ENCODE measurements at regions not wholly inside any gene's neighbourhood (a gene's known extent, or its start where the extent isn't known, plus 50 kb on each side); places are given as distances from the start of the nearest gene placed in this dataset.

- H3K9me3 ChIP-seq (ENCODE audit: control insufficient read depth, low read length, poor library complexity, severe bottlenecking), result no peaks in the 10 kb centered on the region
- Mint-ChIP-seq H3K4me3 (no peak overlapping the region), H3K27me3 (no peaks in the 10 kb centered on the region), H3K4me1 (no peaks in the 10 kb centered on the region), H3K27ac (no peak overlapping the region), H3K36me3 (ENCODE audit: low read depth) (no peaks in the 10 kb centered on the region)
- DNase-seq (no peak), ATAC-seq (no peak)
These were observed 331.5 kb downstream of the ZNF608 start for GRCh38 chr5:124414973-124415372.

- H3K36me3 Mint-ChIP-seq (ENCODE audit: low read depth), result no peaks in the 10 kb centered on the region
- no peak overlapping the region for H3K27ac Mint-ChIP-seq
- no peak overlapping the region for H3K4me3 Mint-ChIP-seq
- no peaks in the 10 kb centered on the region for H3K27me3 Mint-ChIP-seq
- H3K4me1 Mint-ChIP-seq, result no peaks in the 10 kb centered on the region
- DNase-seq (no peak), ATAC-seq (no peak)
- no peaks in the 10 kb centered on the region for H3K9me3 ChIP-seq (ENCODE audit: control insufficient read depth, low read length, poor library complexity, severe bottlenecking)
These were observed 335.6 kb downstream of the ZNF608 start for GRCh38 chr5:124410539-124411488.

DNA sequence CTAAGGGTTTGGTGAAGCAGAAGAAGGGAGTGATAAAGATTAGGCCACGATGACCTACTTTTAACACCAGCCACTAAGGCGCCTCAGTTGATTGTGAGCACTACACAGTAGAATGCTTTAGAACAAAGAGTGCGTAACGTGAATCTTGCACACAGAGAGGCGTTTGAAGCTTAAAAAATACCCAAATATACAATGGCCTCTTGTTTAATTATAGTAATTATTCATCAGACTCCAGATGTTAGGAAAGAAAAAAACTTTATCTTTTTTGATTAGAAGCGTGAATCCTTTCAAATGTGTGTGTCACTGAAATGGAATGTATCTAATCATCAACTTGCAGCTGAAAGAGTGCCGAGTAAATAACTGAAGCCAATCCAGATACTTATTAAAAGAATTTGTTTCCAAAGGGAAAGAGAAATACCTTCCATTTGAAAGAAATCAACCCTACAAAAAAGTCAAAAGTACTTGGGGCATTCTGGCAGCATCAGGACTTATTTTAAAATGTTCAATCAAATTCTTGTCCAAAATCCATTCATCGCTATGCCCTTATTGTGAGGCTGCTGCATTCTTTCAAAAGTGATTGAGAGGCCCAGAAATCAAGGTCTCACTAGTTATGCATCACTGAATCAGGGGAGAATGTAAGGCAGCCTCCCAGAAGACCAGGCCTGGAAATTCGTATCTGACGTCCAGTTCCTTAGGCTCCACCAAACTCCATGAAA is 337.5 kb downstream of the ZNF608 start:
- H3K4me3 Mint-ChIP-seq, result no peak overlapping the region
- no peaks in the 10 kb centered on the region for H3K9me3 ChIP-seq (ENCODE audit: control insufficient read depth, low read length, poor library complexity, severe bottlenecking)
- no peaks in the 10 kb centered on the region for H3K27me3 Mint-ChIP-seq
- H3K36me3 Mint-ChIP-seq (ENCODE audit: low read depth), result no peaks in the 10 kb centered on the region
- no peaks in the 10 kb centered on the region for H3K4me1 Mint-ChIP-seq
- no peak for ATAC-seq
- no peak overlapping the region for H3K27ac Mint-ChIP-seq
- DNase-seq, result no peak

- DNase-seq (no peak), ATAC-seq (no peak)
- H3K9me3 ChIP-seq (ENCODE audit: control insufficient read depth, low read length, poor library complexity, severe bottlenecking), result no peaks in the 10 kb centered on the region
- no peaks in the 10 kb centered on the region for H3K4me1 Mint-ChIP-seq
- no peaks in the 10 kb centered on the region for H3K36me3 Mint-ChIP-seq (ENCODE audit: low read depth)
- H3K4me3 Mint-ChIP-seq, result no peak overlapping the region
- H3K27ac Mint-ChIP-seq, result no peak overlapping the region
- H3K27me3 Mint-ChIP-seq, result no peaks in the 10 kb centered on the region
These were observed 341.6 kb downstream of the ZNF608 start for GRCh38 chr5:124404796-124405195.

- ATAC-seq, result no peak
- no peak overlapping the region for H3K27ac Mint-ChIP-seq
These were observed 343.2 kb downstream of the ZNF608 start for GRCh38 chr5:124403281-124403680.

DNA sequence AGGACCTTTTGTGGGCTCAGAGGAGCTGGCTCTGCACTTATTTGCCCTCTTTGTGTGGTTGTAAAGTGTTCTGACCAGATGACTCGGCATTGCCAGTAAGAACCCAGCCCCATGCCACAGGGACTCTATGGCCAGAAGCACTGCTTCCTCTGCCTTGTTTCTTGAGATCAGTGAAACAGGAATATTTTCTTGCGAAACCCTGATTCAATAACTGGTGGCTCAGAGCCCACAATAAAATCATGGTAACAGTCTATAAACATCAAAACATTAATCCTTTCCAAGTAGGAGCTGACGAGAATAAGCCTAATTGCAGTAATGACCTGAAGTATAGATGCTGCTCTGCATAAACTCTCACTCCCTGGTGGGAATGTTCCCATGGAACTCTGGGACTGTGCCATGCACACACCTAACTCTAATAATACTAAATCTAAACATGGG is 344.3 kb downstream of the ZNF608 start:
- H3K9me3 ChIP-seq (ENCODE audit: control insufficient read depth, low read length, poor library complexity, severe bottlenecking), result no peaks in the 10 kb centered on the region
- H3K4me3 Mint-ChIP-seq, result no peak overlapping the region
- no peaks in the 10 kb centered on the region for H3K27me3 Mint-ChIP-seq
- no peaks in the 10 kb centered on the region for H3K36me3 Mint-ChIP-seq (ENCODE audit: low read depth)
- ATAC-seq (no peak), DNase-seq (no peak)
- H3K4me1 Mint-ChIP-seq, result no peaks in the 10 kb centered on the region
- no peak overlapping the region for H3K27ac Mint-ChIP-seq

More at GRCh38 chr5:124403281-124403680, 343.2 kb downstream of the ZNF608 start:
- Mint-ChIP-seq H3K4me1 (no peaks in the 10 kb centered on the region), H3K36me3 (ENCODE audit: low read depth) (no peaks in the 10 kb centered on the region), H3K27me3 (no peaks in the 10 kb centered on the region), H3K4me3 (no peak overlapping the region)
- DNase-seq, result no peak
- no peaks in the 10 kb centered on the region for H3K9me3 ChIP-seq (ENCODE audit: control insufficient read depth, low read length, poor library complexity, severe bottlenecking)

DNA sequence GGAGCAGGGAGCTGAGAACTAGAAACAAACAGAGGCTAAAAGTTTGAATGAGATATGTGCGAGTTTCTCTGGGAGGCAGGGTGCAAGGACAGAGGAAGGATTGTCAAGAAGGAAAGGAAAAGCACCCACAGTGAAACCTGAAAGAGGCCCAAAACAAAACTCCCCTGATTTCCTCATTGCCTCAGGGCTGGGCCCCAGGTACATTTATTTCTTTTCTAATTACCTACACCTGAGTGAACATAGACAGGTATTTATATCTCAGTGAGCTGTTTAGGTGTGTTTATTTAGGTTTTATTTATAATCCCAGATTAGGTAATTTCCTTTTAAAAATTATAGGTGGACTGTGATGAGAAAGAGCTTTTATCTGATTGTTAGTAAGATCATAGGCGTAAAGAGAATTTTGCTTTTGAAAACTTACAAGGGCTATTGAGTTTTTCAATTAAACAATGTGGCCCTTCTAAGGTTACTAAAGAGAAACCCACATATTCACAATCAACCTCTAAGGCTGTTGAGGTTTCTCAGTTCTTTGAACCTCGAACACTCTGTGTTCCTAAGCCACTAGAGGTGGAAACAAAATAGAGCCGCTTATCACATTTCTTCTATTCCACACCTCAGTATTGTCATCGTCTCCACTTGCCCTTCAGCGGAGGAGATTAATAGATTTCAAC is 344.8 kb downstream of the ZNF608 start:
- DNase-seq (no peak), ATAC-seq (no peak)
- Mint-ChIP-seq H3K4me3 (no peak overlapping the region), H3K27me3 (no peaks in the 10 kb centered on the region), H3K4me1 (no peaks in the 10 kb centered on the region), H3K27ac (no peak overlapping the region), H3K36me3 (ENCODE audit: low read depth) (no peaks in the 10 kb centered on the region)
- no peaks in the 10 kb centered on the region for H3K9me3 ChIP-seq (ENCODE audit: control insufficient read depth, low read length, poor library complexity, severe bottlenecking)

DNA sequence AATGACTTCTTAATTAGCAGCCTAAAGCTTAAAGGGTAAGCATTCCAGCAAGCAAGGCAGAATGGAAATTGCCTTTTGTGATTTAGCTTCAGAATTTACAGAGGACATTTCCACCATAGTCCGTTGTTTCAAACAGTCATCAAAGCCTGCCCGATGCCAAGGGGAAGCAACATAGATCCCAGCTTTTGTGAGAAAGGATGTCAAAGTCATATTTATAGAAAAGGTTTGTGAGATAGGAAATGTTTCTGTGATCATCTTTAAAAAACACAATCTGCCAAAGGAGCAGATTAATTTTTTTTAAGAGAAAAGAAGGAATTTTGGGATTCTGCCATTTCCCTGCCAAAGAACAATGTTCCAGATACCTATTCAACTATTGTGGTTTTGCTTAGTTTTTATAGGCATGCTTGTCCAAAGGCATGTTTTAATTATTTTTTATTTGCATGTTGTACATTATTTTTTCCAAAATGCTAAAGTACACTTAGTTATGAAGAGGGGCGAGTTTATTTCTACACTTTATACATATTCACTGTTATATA is 346.9 kb downstream of the ZNF608 start:
- DNase-seq, result no peak
- Mint-ChIP-seq H3K4me3 (no peak overlapping the region), H3K27me3 (no peaks in the 10 kb centered on the region), H3K27ac (no peak overlapping the region), H3K4me1 (no peaks in the 10 kb centered on the region), H3K36me3 (ENCODE audit: low read depth) (no peaks in the 10 kb centered on the region)
- H3K9me3 ChIP-seq (ENCODE audit: control insufficient read depth, low read length, poor library complexity, severe bottlenecking), result no peaks in the 10 kb centered on the region
- no peak for ATAC-seq

GRCh38 chr5:124398460-124398859 is 348.0 kb downstream of the ZNF608 start:
- no peaks in the 10 kb centered on the region for H3K9me3 ChIP-seq (ENCODE audit: control insufficient read depth, low read length, poor library complexity, severe bottlenecking)
- Mint-ChIP-seq H3K27me3 (no peaks in the 10 kb centered on the region), H3K27ac (no peak overlapping the region), H3K4me3 (no peak overlapping the region), H3K4me1 (no peaks in the 10 kb centered on the region), H3K36me3 (ENCODE audit: low read depth) (no peaks in the 10 kb centered on the region)
- no peak for DNase-seq
- ATAC-seq, result no peak

DNA sequence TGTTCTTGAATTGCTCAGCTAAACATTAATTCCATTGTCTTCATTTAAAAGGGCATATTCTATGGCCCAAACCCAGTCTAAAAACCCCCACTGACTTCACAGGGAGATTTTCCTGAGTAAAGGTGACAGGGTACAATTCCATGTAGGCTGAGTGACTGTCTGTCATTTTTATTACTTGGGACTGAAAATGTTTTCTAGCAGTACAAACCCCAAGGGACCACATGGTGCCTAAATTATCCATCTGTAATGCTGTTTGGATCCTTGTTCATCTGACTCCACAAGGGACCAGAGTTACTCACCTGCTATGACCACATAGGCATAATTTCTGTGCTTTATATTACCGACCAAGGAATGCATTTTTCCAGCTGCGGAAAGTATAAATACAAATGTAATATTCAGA is 349.1 kb downstream of the ZNF608 start:
- H3K27ac Mint-ChIP-seq, result no peak overlapping the region
- H3K9me3 ChIP-seq (ENCODE audit: control insufficient read depth, low read length, poor library complexity, severe bottlenecking), result no peaks in the 10 kb centered on the region
- DNase-seq, result no peak
- no peaks in the 10 kb centered on the region for H3K36me3 Mint-ChIP-seq (ENCODE audit: low read depth)
- no peaks in the 10 kb centered on the region for H3K4me1 Mint-ChIP-seq
- no peak for ATAC-seq
- H3K27me3 Mint-ChIP-seq, result no peaks in the 10 kb centered on the region
- H3K4me3 Mint-ChIP-seq, result no peak overlapping the region

DNA sequence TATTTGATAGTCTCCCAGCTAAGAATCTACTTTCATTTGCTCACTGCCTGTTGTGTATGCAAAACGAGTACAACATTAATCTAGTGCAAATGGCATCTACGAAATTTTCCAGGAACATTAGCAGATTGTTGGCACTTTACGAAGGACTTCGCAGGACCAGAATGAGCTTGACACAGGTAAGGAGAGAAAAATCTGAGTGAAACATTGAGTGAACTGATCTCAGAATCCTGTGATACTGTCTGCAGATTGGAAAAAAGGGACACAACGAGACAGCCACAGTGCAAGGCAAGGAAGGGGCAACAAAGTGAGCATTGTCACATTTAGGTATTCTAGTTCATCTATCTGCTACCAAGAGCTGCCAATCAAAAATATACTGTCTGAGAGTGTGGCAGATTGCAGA is 350.5 kb downstream of the ZNF608 start:
- Mint-ChIP-seq H3K27ac (no peak overlapping the region), H3K4me1 (no peaks in the 10 kb centered on the region), H3K27me3 (no peaks in the 10 kb centered on the region), H3K36me3 (ENCODE audit: low read depth) (no peaks in the 10 kb centered on the region), H3K4me3 (no peak overlapping the region)
- no peaks in the 10 kb centered on the region for H3K9me3 ChIP-seq (ENCODE audit: control insufficient read depth, low read length, poor library complexity, severe bottlenecking)
- DNase-seq, result no peak
- no peak for ATAC-seq

DNA sequence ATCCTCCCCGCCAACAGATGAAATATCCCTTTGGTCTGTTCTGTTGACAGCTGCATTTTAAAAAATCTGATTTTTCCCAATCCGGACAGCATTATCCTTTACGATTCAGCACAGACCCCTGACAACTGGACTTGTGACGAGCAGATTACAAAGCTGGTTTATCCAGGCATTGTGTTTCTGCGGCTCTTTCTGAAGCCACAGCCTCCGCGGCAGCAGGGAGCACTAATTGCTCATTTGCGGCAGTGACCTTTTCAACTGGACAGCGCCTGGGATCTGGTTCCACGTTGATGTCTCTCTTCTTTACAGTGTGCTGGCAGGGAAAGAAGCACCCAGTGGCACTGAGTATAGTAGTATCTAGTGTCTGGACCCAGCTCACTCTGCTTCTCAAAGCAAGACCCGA is 351.2 kb downstream of the ZNF608 start:
- no peaks in the 10 kb centered on the region for H3K4me1 Mint-ChIP-seq
- H3K27me3 Mint-ChIP-seq, result no peaks in the 10 kb centered on the region
- no peak overlapping the region for H3K4me3 Mint-ChIP-seq
- no peak for ATAC-seq
- no peaks in the 10 kb centered on the region for H3K36me3 Mint-ChIP-seq (ENCODE audit: low read depth)
- DNase-seq, result no peak
- no peak overlapping the region for H3K27ac Mint-ChIP-seq
- H3K9me3 ChIP-seq (ENCODE audit: control insufficient read depth, low read length, poor library complexity, severe bottlenecking), result no peaks in the 10 kb centered on the region

GRCh38 chr5:124394700-124395245 is 351.7 kb downstream of the ZNF608 start:
- H3K4me1 Mint-ChIP-seq, result no peaks in the 10 kb centered on the region
- ATAC-seq (no peak), DNase-seq (no peak)
- no peak overlapping the region for H3K27ac Mint-ChIP-seq
- no peaks in the 10 kb centered on the region for H3K9me3 ChIP-seq (ENCODE audit: control insufficient read depth, low read length, poor library complexity, severe bottlenecking)
- H3K36me3 Mint-ChIP-seq (ENCODE audit: low read depth), result no peaks in the 10 kb centered on the region
- no peak overlapping the region for H3K4me3 Mint-ChIP-seq
- H3K27me3 Mint-ChIP-seq, result no peaks in the 10 kb centered on the region
